ENCODE measurements at regions not wholly inside any gene's neighbourhood (a gene's known extent, or its start where the extent isn't known, plus 50 kb on each side); places are given as distances from the start of the nearest gene placed in this dataset.

DNA sequence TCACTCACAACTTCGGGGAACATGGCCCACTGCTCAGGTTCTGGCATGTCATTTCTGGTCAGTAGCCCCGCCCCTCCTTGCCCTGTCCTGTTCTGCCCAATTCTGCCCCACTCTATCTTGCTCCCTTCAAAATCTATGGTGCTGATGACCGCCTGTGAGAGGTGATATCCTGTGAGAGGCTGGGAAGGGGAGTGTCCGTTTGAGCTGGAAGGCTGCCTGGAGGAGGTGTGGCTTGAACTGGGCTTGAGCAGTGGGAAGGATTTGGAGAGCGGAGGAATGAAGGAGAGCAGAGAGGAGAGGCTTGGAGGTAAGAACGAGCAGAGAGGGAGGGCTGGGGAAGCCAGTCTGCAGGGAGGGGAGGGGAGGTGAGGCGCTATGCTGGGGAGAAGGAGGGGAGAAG, 145.3 kb downstream of the RPS24 start:
- no peaks in the 10 kb centered on the region for H3K36me3 ChIP-seq (ENCODE audit: insufficient read depth, insufficient read length, low read length)
- no peaks in the 10 kb centered on the region for H3K27me3 ChIP-seq (ENCODE audit: insufficient read depth, insufficient read length)
- no peaks in the 10 kb centered on the region for H3K9me3 ChIP-seq (ENCODE audit: insufficient read depth, low read length)
- TF ChIP-seq SUZ12 (IDR thresholded peaks at IDR 0.05; ENCODE audit: extremely low read depth, insufficient read depth, insufficient read length): no peak
- no peak for TF ChIP-seq YY1 (IDR thresholded peaks at IDR 0.05; ENCODE audit: insufficient read depth, insufficient read length)
- no peak overlapping the region for H3K4me3 ChIP-seq (ENCODE audit: insufficient read length, low read depth)
- no peak for DNase-seq (ENCODE audit: low read depth, low spot score)
- no peak overlapping the region for H3K9ac ChIP-seq (ENCODE audit: insufficient read length, low read depth)
- peaks cover 2% of the 10 kb centered on the region for H3K4me1 ChIP-seq (ENCODE audit: insufficient read depth, insufficient read length)

GRCh38 chr10:78179886-78180705, 146.4 kb downstream of the RPS24 start:
- no peaks in the 10 kb centered on the region for H3K27me3 ChIP-seq (ENCODE audit: insufficient read depth, insufficient read length)
- no peak for DNase-seq (ENCODE audit: low read depth, low spot score)
- no peak overlapping the region for H3K9ac ChIP-seq (ENCODE audit: insufficient read length, low read depth)
- H3K4me3 ChIP-seq (ENCODE audit: insufficient read length, low read depth): no peak overlapping the region
- TF ChIP-seq SUZ12 (IDR thresholded peaks at IDR 0.05; ENCODE audit: extremely low read depth, insufficient read depth, insufficient read length) (no peak), ZNF274 (IDR thresholded peaks at IDR 0.05; ENCODE audit: low read depth, low read length) (no peak), YY1 (IDR thresholded peaks at IDR 0.05; ENCODE audit: insufficient read depth, insufficient read length) (no peak)
- H3K4me1 ChIP-seq (ENCODE audit: insufficient read depth, insufficient read length): peaks cover 2% of the 10 kb centered on the region
- no peaks in the 10 kb centered on the region for H3K36me3 ChIP-seq (ENCODE audit: insufficient read depth, insufficient read length, low read length)
- H3K9me3 ChIP-seq (ENCODE audit: insufficient read depth, low read length): no peaks in the 10 kb centered on the region

- Histone ChIP-seq H3K4me3 (ENCODE audit: insufficient read length, low read depth) (no peak overlapping the region), H3K9me3 (ENCODE audit: insufficient read depth, low read length) (no peaks in the 10 kb centered on the region), H3K9ac (ENCODE audit: insufficient read length, low read depth) (no peak overlapping the region), H3K36me3 (ENCODE audit: insufficient read depth, insufficient read length, low read length) (no peaks in the 10 kb centered on the region), H3K4me1 (ENCODE audit: insufficient read depth, insufficient read length) (peaks cover 2% of the 10 kb centered on the region), H3K27me3 (ENCODE audit: insufficient read depth, insufficient read length) (no peaks in the 10 kb centered on the region)
- DNase-seq (ENCODE audit: low read depth, low spot score): no peak
- TF ChIP-seq SUZ12 (IDR thresholded peaks at IDR 0.05; ENCODE audit: extremely low read depth, insufficient read depth, insufficient read length): no peak
- no peak for TF ChIP-seq YY1 (IDR thresholded peaks at IDR 0.05; ENCODE audit: insufficient read depth, insufficient read length)
- TF ChIP-seq ZNF274 (IDR thresholded peaks at IDR 0.05; ENCODE audit: low read depth, low read length): no peak
Observed at GRCh38 chr10:78181381-78182055, 147.9 kb downstream of the RPS24 start.

DNA sequence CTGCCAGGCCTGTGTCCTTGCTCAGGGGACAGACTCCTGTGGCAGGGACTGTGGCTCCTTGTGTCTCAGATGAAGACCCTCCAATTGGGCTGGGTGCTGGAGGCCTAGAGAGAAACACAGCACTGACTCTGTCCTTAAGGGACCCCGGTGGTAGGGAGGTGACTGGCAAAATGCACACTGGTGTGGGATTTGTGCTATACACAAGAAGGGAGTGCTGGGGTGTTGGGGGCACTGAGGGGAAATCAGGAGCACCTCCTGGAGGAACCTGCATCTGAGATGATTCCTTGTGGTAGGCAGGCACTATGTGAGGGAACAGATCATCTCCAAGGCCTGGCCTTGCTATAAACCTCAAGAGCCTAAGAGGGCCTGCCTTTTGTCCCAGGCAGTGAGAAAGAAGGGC, 149.2 kb downstream of the RPS24 start:
- TF ChIP-seq SUZ12 (IDR thresholded peaks at IDR 0.05; ENCODE audit: extremely low read depth, insufficient read depth, insufficient read length): no peak
- Histone ChIP-seq H3K36me3 (ENCODE audit: insufficient read depth, insufficient read length, low read length) (no peaks in the 10 kb centered on the region), H3K9ac (ENCODE audit: insufficient read length, low read depth) (no peak overlapping the region), H3K4me3 (ENCODE audit: insufficient read length, low read depth) (no peak overlapping the region), H3K27me3 (ENCODE audit: insufficient read depth, insufficient read length) (no peaks in the 10 kb centered on the region), H3K9me3 (ENCODE audit: insufficient read depth, low read length) (no peaks in the 10 kb centered on the region), H3K4me1 (ENCODE audit: insufficient read depth, insufficient read length) (no peaks in the 10 kb centered on the region)
- no peak for DNase-seq (ENCODE audit: low read depth, low spot score)

- H3K4me1 ChIP-seq (ENCODE audit: insufficient read depth, insufficient read length): no peaks in the 10 kb centered on the region
- H3K4me3 ChIP-seq (ENCODE audit: insufficient read length, low read depth): no peak overlapping the region
- H3K36me3 ChIP-seq (ENCODE audit: insufficient read depth, insufficient read length, low read length): no peaks in the 10 kb centered on the region
- no peak for TF ChIP-seq ZNF274 (IDR thresholded peaks at IDR 0.05; ENCODE audit: low read depth, low read length)
- TF ChIP-seq YY1 (IDR thresholded peaks at IDR 0.05; ENCODE audit: insufficient read depth, insufficient read length): no peak
- no peak for TF ChIP-seq SUZ12 (IDR thresholded peaks at IDR 0.05; ENCODE audit: extremely low read depth, insufficient read depth, insufficient read length)
- no peaks in the 10 kb centered on the region for H3K27me3 ChIP-seq (ENCODE audit: insufficient read depth, insufficient read length)
- H3K9ac ChIP-seq (ENCODE audit: insufficient read length, low read depth): no peak overlapping the region
- no peak for DNase-seq (ENCODE audit: low read depth, low spot score)
- no peaks in the 10 kb centered on the region for H3K9me3 ChIP-seq (ENCODE audit: insufficient read depth, low read length)
Observed at GRCh38 chr10:78184851-78185692, 151.4 kb downstream of the RPS24 start.

GRCh38 chr10:78185693-78186055, 152.0 kb downstream of the RPS24 start:
- Histone ChIP-seq H3K4me3 (ENCODE audit: insufficient read length, low read depth) (no peak overlapping the region), H3K9ac (ENCODE audit: insufficient read length, low read depth) (no peak overlapping the region), H3K9me3 (ENCODE audit: insufficient read depth, low read length) (no peaks in the 10 kb centered on the region), H3K27me3 (ENCODE audit: insufficient read depth, insufficient read length) (no peaks in the 10 kb centered on the region), H3K36me3 (ENCODE audit: insufficient read depth, insufficient read length, low read length) (no peaks in the 10 kb centered on the region), H3K4me1 (ENCODE audit: insufficient read depth, insufficient read length) (no peaks in the 10 kb centered on the region)
- DNase-seq (ENCODE audit: low read depth, low spot score): no peak
- TF ChIP-seq YY1 (IDR thresholded peaks at IDR 0.05; ENCODE audit: insufficient read depth, insufficient read length) (no peak), SUZ12 (IDR thresholded peaks at IDR 0.05; ENCODE audit: extremely low read depth, insufficient read depth, insufficient read length) (no peak), ZNF274 (IDR thresholded peaks at IDR 0.05; ENCODE audit: low read depth, low read length) (no peak)

DNA sequence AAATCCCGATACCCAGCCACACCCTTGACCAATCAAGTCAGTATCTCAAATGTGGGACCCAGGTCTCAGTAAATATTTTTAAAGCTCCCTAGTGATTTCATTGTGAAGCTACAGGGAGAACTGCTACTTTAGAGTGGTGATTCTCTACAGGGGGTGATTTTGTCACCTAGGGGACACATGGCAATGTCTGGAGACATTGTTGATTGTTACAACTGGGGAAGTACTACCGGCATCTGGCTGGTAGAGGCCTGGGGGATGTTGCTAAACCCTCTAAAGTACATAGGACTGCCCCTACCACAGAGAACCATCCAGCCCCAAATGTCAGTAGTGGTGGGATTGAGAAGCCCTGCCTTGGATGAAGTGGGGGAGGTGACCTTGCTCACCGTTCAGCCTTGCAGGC, 152.9 kb downstream of the RPS24 start:
- TF ChIP-seq ZNF274 (IDR thresholded peaks at IDR 0.05; ENCODE audit: low read depth, low read length): no peak
- TF ChIP-seq SUZ12 (IDR thresholded peaks at IDR 0.05; ENCODE audit: extremely low read depth, insufficient read depth, insufficient read length): no peak
- TF ChIP-seq YY1 (IDR thresholded peaks at IDR 0.05; ENCODE audit: insufficient read depth, insufficient read length): no peak
- Histone ChIP-seq H3K4me3 (ENCODE audit: insufficient read length, low read depth) (no peak overlapping the region), H3K9me3 (ENCODE audit: insufficient read depth, low read length) (no peaks in the 10 kb centered on the region), H3K27me3 (ENCODE audit: insufficient read depth, insufficient read length) (no peaks in the 10 kb centered on the region), H3K36me3 (ENCODE audit: insufficient read depth, insufficient read length, low read length) (no peaks in the 10 kb centered on the region), H3K4me1 (ENCODE audit: insufficient read depth, insufficient read length) (no peaks in the 10 kb centered on the region), H3K9ac (ENCODE audit: insufficient read length, low read depth) (no peak overlapping the region)
- no peak for DNase-seq (ENCODE audit: low read depth, low spot score)
